Activated T-helper 1 cell treated with Interleukin-2 at 50 U/mL for 16 hours (primary cell): ENCODE measurements at regions not wholly inside any gene's neighbourhood (a gene's known extent, or its start where the extent isn't known, plus 50 kb on each side); places are given as distances from the start of the nearest gene placed in this dataset.
"Not testable (repeated sequence)": the region's sequence is repeated elsewhere in the genome, so short reads cannot be mapped to it uniquely, and the experiment has no call there.

Source experiments
- DNase-seq: peaks from one replicate; pipeline ENCODE4 v3.0.0-alpha.2; 2020; ENCODE audit warnings: low read depth

- DNase-seq, result no peak
Measured at GRCh38 chr1:5686195-5686594, 306.0 kb downstream of the NPHP4 start.

- DNase-seq, result no peak
Measured at GRCh38 chr1:5685446-5686040, 306.7 kb downstream of the NPHP4 start.

GRCh38 chr1:5684791-5685190, 307.4 kb downstream of the NPHP4 start:
- no peak for DNase-seq

- no peak for DNase-seq
Measured at GRCh38 chr1:5683446-5683845, 308.8 kb downstream of the NPHP4 start.

GRCh38 chr1:5682626-5683225, 309.5 kb downstream of the NPHP4 start:
- no peak for DNase-seq

GRCh38 chr1:5681654-5682053, 310.6 kb downstream of the NPHP4 start:
- no peak for DNase-seq

GRCh38 chr1:5680600-5680999, 311.6 kb downstream of the NPHP4 start:
- no peak for DNase-seq

- no peak for DNase-seq
Measured at GRCh38 chr1:5678759-5679158, 313.5 kb downstream of the NPHP4 start.

- not testable (repeated sequence) for DNase-seq
Measured at GRCh38 chr1:5672355-5672754, 319.9 kb downstream of the NPHP4 start.

- DNase-seq, result no peak
Measured at GRCh38 chr1:5670590-5671350, 321.5 kb downstream of the NPHP4 start.

GRCh38 chr1:5667513-5668325, 324.5 kb downstream of the NPHP4 start:
- no peak for DNase-seq

GRCh38 chr1:5664906-5665875, 327.0 kb downstream of the NPHP4 start:
- DNase-seq, result no peak

GRCh38 chr1:5664081-5664768, 328.0 kb downstream of the NPHP4 start:
- no peak for DNase-seq

GRCh38 chr1:5662744-5663126, 329.5 kb downstream of the NPHP4 start:
- no peak for DNase-seq

- DNase-seq, result no peak
Measured at GRCh38 chr1:5662086-5662743, 330.0 kb downstream of the NPHP4 start.

- no peak for DNase-seq
Measured at GRCh38 chr1:5661196-5662085, 330.8 kb downstream of the NPHP4 start.

- DNase-seq, result no peak
Measured at GRCh38 chr1:5660141-5660935, 331.9 kb downstream of the NPHP4 start.

- no peak for DNase-seq
Measured at GRCh38 chr1:5659606-5660005, 332.6 kb downstream of the NPHP4 start.
